Activated CD8-positive, alpha-beta memory T cell treated with anti-CD3 and anti-CD28 coated beads, Interleukin-2, amount 10 ng/mL, durations not matched to agents 7 days and 5 days (primary cell): ENCODE measurements at regions not wholly inside any gene's neighbourhood (a gene's known extent, or its start where the extent isn't known, plus 50 kb on each side); places are given as distances from the start of the nearest gene placed in this dataset.
A peak's percentile ranks its signal among the peaks of the same experiment; 100 is the strongest.

Experiments
- ATAC-seq: fragments of 150-1000 bp; cut with Tn5 transposase; one replicate; pipeline ENCODE4 v1.10.0; 2021; ENCODE audit warnings: moderate library complexity
- CTCF ChIA-PET: fragments of 350-600 bp; sonication (Branson Sonifier 250); formaldehyde crosslinking; loops from one replicate; lab custom pipeline; 2021; ENCODE audit warnings: antibody characterized with exemption; lab: Charles Lee
- DNase-seq: peaks from one replicate; pipeline ENCODE4 v3.0.0-alpha.2; 2020
- H3K27ac Mint-ChIP-seq: one replicate; pipeline ENCODE4 v1.8.0; 2021; ENCODE audit warnings: mild to moderate bottlenecking, mixed read lengths
- H3K27me3 Mint-ChIP-seq: one replicate; pipeline ENCODE4 v1.8.0; 2021; ENCODE audit warnings: mixed read lengths
- H3K36me3 Mint-ChIP-seq: one replicate; pipeline ENCODE4 v1.8.0; 2021; ENCODE audit warnings: mild to moderate bottlenecking, mixed read lengths
- H3K4me1 Mint-ChIP-seq: one replicate; pipeline ENCODE4 v1.8.0; 2021; ENCODE audit warnings: mixed read lengths
- H3K4me3 Mint-ChIP-seq: one replicate; pipeline ENCODE4 v1.8.0; 2021; ENCODE audit warnings: mild to moderate bottlenecking, moderate library complexity, mixed read lengths
- H3K9me3 Mint-ChIP-seq: one replicate; pipeline ENCODE4 v1.8.0; 2022; ENCODE audit warnings: low read depth, mixed read lengths

DNA sequence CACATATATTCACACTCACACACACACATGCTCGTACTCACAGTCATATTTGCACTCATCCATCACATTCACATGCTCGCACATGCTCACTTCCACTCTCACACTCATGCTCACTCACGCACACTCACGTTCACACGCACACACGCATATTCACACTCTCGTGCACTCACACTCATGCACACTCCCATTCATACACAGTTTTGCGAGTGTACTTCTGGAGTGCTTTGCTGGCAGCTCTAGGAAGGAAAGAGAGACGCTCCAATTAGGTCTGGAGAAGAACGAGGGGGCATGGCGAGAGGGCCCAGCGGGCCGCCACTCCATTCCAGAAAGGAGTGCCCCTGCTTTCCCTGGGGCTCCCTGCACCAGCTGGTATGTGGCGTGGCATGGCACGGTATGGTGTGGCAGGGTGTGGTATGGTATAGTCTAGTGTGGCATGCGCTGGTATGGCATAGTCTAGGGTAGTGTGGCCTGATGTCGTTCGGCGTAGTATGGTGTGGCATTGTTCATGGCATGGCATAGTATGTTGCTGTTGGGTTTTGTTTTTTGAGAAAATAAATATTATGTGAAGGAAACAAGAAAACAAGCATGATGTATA lies 216.8 kb upstream of the CDYL start:
- Mint-ChIP-seq H3K36me3 (no peaks in the 10 kb centered on the region), H3K4me1 (no peaks in the 10 kb centered on the region), H3K27ac (no peak overlapping the region), H3K4me3 (no peak overlapping the region), H3K27me3 (peaks cover 4% of the 10 kb centered on the region), H3K9me3 (no peaks in the 10 kb centered on the region)
- ATAC-seq (no peak), DNase-seq (no peak)
- CTCF ChIA-PET: no interaction called here

DNA sequence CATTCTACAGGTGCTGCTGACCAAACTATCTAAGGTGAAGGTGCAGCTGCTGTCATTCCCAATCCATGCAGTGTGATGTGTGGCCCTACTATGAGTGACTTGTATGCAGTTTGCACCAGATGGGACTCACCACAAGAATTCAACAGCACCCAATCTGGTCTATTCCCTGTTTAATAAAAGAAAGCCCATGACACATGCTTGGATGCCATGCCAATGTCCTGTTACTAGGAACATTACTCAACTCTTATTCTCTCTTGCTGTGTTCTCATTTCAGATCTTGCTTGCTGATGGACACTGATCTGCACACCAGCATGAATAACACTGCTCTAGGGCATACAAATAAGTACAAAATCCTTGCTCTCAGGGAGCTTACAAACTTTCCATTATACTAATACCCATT lies 221.6 kb upstream of the CDYL start:
- peaks cover 6% of the 10 kb centered on the region for H3K4me1 Mint-ChIP-seq
- DNase-seq (no peak), ATAC-seq (no peak)
- no peaks in the 10 kb centered on the region for H3K9me3 Mint-ChIP-seq
- CTCF ChIA-PET: no interaction called here
- no peaks in the 10 kb centered on the region for H3K36me3 Mint-ChIP-seq
- H3K4me3 Mint-ChIP-seq: no peak overlapping the region
- H3K27ac Mint-ChIP-seq: no peak overlapping the region
- H3K27me3 Mint-ChIP-seq: peaks cover 14% of the 10 kb centered on the region

DNA sequence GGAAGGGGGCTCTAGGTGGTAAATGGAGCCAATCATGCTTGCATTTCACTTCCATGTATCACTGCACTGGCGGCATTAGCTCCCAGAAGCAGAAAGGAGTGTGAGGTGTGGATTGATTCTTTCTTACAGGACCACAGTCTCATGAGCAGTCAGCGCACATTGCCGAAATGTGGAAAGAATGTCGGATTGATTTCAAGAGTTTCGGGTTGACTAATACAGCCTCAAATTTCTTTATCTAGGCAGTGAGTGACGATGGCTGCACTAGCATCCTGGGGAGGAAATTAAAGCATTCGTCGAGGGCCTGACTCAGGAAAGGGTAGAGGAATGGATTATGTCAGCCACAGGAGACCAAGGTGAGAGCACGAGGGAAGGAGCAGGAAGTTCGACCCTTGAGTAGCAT lies 222.8 kb upstream of the CDYL start:
- Mint-ChIP-seq H3K4me3 (no peak overlapping the region), H3K36me3 (no peaks in the 10 kb centered on the region), H3K4me1 (peaks cover 6% of the 10 kb centered on the region), H3K9me3 (no peaks in the 10 kb centered on the region), H3K27ac (no peak overlapping the region), H3K27me3 (peaks cover 14% of the 10 kb centered on the region)
- DNase-seq: no peak
- CTCF ChIA-PET: no interaction called here
- peak; percentile 55 for ATAC-seq

DNA sequence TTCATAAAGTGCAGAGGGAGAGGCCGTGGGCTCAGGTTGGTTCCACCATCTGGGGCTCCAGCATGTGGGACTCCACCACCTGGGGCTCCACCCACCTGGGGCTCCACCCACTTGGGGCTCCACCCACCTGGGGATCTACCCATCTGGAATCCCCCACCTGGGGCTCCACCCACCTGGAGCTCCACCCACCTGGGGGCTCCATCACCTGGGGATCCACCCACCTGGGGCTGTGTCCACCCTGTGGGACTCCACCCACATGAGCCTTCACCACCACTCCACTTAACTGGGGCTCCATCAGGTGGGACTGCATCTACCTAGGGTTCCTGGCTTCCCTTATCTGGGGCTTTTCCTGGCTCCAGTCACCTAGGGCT lies 226.0 kb upstream of the CDYL start:
- Mint-ChIP-seq H3K4me1 (peaks cover 6% of the 10 kb centered on the region), H3K9me3 (no peaks in the 10 kb centered on the region), H3K27me3 (peaks cover 20% of the 10 kb centered on the region), H3K36me3 (no peaks in the 10 kb centered on the region), H3K4me3 (no peak overlapping the region), H3K27ac (no peak overlapping the region)
- CTCF ChIA-PET: no interaction called here
- ATAC-seq (no peak), DNase-seq (no peak)

DNA sequence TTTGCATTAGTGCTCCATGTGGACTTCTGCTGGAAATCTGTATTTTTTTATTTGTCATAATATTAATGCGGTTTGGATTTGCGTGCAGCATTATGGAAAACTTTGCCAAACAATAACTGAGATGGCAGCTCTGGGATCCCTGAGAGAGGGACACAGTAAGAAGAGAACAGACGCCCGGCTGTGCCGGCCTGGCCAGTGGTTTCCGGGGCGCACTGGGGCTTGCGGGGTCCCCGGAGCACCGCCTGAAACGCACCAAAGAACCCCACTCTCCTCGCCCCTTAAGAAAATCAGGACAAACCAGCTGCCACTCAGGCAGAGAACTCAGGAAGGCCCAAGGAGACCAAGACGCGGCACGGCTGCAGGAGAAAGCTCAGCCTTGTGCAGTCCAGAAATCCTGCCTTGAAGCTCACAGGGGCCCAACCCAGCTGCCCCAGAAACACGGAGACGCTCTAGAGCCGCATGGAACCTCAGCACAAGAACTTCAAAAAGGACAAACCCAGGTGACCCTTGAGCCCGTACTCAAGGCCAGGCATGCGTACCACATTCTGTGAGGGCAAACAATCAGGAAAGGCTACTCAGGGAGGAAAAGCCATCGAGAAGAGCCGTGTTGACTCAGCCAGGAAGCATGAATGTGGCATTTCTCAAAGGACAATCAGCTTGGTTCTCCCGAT lies 226.5 kb upstream of the CDYL start:
- DNase-seq (no peak), ATAC-seq (no peak)
- H3K36me3 Mint-ChIP-seq: no peaks in the 10 kb centered on the region
- no peak overlapping the region for H3K27ac Mint-ChIP-seq
- CTCF ChIA-PET: no interaction called here
- H3K4me1 Mint-ChIP-seq: peaks cover 6% of the 10 kb centered on the region
- no peaks in the 10 kb centered on the region for H3K9me3 Mint-ChIP-seq
- H3K27me3 Mint-ChIP-seq: peaks cover 21% of the 10 kb centered on the region
- H3K4me3 Mint-ChIP-seq: no peak overlapping the region

DNA sequence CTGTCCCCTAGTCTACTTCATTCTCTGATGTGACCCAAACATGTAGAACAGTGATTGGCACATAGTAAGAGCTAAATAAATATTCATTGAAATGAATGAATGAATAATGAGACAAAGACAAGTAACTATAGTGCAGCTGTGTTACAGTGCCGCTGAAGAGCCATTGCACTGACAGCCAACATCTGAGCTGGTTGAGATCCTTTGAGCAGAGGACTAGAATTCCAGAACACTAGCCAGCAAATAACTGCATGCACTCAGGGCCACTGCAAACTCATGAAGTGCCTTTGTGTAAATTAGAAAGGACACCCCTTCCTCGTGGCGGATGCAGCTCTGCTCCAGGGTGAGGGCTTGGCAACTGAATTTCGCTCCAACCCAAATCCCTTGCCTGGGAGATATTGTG lies 230.3 kb upstream of the CDYL start:
- Mint-ChIP-seq H3K27ac (no peak overlapping the region), H3K27me3 (peaks cover 20% of the 10 kb centered on the region), H3K36me3 (no peaks in the 10 kb centered on the region), H3K9me3 (no peaks in the 10 kb centered on the region), H3K4me1 (no peaks in the 10 kb centered on the region), H3K4me3 (no peak overlapping the region)
- no peak for DNase-seq
- no peak for ATAC-seq
- CTCF ChIA-PET: no interaction called here

DNA sequence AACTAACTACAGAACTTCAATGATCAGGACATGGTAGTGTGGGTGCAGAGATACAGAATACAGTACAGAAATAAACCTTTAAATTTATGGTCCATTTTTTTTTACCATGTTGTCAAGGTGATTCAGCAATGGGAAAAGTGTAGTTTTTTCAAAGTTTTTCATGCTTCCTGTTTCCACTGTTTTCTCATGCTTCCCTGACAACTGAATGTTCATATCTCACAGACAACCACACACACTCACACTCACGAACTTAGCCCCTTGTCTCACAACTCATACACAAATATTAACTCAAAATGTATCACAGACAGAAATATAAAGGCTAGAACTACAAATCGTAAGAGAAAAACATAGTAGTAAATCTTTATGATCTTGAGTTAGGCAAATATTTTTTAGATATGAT lies 232.6 kb upstream of the CDYL start:
- Mint-ChIP-seq H3K36me3 (no peaks in the 10 kb centered on the region), H3K27me3 (peaks cover 20% of the 10 kb centered on the region), H3K27ac (no peak overlapping the region), H3K4me1 (no peaks in the 10 kb centered on the region), H3K9me3 (no peaks in the 10 kb centered on the region), H3K4me3 (no peak overlapping the region)
- DNase-seq (no peak), ATAC-seq (no peak)
- CTCF ChIA-PET: no interaction called here

DNA sequence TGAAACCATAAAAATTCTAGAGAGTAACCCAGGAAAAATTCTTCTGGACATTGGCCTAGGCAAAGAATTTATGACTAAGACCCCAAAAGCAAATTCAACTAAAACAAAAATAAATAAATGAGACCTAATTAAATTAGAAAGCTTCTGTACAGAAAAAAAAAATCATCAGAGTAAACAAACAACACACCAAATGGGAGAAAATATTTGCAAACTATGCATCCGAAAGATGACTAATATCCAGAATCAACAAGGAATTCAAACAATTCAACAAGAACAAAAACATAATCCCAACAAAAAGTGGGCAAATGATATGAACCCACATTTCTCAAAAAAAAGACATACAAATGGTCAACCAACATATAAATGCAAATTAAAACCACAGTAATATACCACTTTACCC lies 242.6 kb upstream of the CDYL start:
- peaks cover 5% of the 10 kb centered on the region for H3K9me3 Mint-ChIP-seq
- DNase-seq: no peak
- ATAC-seq: no peak
- H3K27me3 Mint-ChIP-seq: peaks cover 35% of the 10 kb centered on the region
- CTCF ChIA-PET: no interaction called here
- H3K4me1 Mint-ChIP-seq: no peaks in the 10 kb centered on the region
- H3K27ac Mint-ChIP-seq: no peak overlapping the region
- H3K36me3 Mint-ChIP-seq: no peaks in the 10 kb centered on the region
- no peak overlapping the region for H3K4me3 Mint-ChIP-seq

DNA sequence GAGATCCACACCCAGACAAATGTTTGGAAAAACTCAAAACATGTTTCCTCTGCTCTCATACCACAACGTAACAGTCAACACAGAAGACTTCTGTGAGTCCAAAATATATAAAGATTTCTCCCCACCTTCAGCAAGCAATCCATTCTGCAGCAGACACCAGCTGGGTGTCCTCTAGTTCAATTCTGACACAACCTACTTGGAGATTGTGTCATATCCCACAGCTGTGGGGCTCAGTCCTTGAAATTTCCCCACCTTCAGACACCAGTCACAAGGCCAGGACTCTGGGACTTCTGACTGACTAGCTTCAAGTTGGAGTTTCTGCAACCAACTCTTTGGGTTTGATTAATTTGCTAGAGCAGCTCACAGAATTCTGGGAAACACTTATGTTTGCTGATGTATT lies 244.8 kb upstream of the CDYL start:
- ATAC-seq: no peak
- Mint-ChIP-seq H3K4me3 (no peak overlapping the region), H3K27ac (no peak overlapping the region), H3K4me1 (no peaks in the 10 kb centered on the region), H3K27me3 (peaks cover 43% of the 10 kb centered on the region), H3K36me3 (no peaks in the 10 kb centered on the region), H3K9me3 (peaks cover 5% of the 10 kb centered on the region)
- DNase-seq: no peak
- CTCF ChIA-PET: no interaction called here

DNA sequence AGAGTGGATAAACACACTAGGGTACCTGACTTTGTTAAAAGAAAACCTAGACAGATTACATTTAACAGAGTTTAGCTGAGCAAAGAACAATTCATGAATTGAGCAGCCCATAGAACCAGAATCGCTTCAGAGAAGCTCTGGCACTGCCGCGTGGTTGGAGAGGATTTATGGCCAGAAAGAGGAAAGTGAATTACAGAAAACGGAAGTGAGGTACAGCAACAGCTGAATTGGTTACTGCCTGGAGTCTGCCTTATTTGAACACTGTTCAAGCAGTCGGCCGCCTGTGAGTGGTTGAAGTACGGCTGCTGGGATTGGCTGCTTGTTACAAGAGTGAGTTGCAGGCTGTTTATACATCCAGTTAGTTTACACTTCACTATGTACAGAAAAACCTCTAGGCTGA lies 253.8 kb upstream of the CDYL start:
- Mint-ChIP-seq H3K36me3 (no peaks in the 10 kb centered on the region), H3K9me3 (no peaks in the 10 kb centered on the region), H3K4me1 (no peaks in the 10 kb centered on the region), H3K4me3 (no peak overlapping the region), H3K27me3 (peaks cover 31% of the 10 kb centered on the region), H3K27ac (no peak overlapping the region)
- ATAC-seq: no peak
- CTCF ChIA-PET: no interaction called here
- no peak for DNase-seq

DNA sequence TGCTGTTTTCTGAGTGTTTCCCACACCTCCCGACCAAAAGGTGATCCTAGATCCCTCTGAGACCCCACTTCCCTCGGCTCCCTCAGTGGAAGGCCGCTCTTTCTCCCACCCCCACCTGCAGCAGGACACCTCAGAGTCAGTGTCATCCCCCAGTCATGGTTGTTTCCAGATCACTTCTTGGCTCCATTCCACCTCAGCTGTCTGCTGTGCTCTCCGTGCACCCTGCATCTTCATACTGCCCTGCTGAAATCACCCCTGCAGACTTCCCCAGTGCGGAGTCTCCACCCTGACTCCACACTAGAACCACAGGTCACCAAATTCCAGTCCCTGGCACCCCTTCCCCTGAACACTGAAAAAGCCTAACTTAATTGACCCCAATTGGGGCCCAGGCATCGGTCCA lies 255.1 kb upstream of the CDYL start:
- CTCF ChIA-PET: no interaction called here
- ATAC-seq: no peak
- no peak for DNase-seq
- Mint-ChIP-seq H3K4me3 (no peak overlapping the region), H3K27me3 (peaks cover 21% of the 10 kb centered on the region), H3K9me3 (no peaks in the 10 kb centered on the region), H3K27ac (no peak overlapping the region), H3K4me1 (no peaks in the 10 kb centered on the region), H3K36me3 (no peaks in the 10 kb centered on the region)

DNA sequence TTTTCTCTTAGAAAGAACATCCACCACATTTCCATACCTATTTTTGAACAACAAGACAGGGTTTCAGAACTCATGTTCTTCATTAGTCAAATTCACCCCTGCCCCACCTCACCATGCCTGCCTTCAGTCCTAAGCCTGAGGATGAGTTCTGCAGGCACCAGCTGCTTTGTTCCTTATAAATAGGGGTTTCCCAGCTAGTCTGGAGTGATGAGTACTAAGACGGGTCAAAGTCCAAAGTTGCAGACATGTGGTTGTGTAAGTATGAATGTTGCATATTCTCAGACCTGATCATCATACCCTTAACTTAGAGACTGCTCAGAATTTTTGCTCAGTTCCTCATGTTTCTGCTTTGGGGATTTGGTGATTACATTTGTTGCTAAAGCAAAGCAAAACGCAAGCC lies 257.7 kb upstream of the CDYL start:
- DNase-seq (no peak), ATAC-seq (no peak)
- Mint-ChIP-seq H3K4me1 (no peaks in the 10 kb centered on the region), H3K4me3 (no peak overlapping the region), H3K36me3 (no peaks in the 10 kb centered on the region), H3K27me3 (peaks cover 14% of the 10 kb centered on the region), H3K27ac (no peak overlapping the region), H3K9me3 (no peaks in the 10 kb centered on the region)
- CTCF ChIA-PET: no interaction called here

DNA sequence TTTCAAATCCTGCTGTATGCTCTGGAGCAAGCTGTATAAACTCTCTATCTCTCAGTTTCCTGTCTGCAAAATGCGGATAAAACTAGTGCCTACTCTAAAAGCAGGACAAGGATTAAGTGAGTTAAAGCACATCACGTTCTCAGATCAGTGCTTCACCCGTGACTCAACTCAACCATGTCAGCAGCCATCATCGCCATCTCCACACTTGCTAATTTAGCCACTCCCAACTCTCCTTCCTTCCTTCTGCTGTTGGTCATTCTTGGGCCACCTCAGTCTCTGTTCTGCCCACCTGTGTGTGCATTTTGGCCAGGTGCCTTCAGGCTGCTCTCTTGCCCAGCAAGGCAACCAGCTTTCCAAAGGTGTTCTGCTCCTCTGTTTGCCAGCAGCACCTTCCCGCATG lies 260.0 kb upstream of the CDYL start:
- CTCF ChIA-PET: no interaction called here
- Mint-ChIP-seq H3K4me3 (no peak overlapping the region), H3K27me3 (peaks cover 3% of the 10 kb centered on the region), H3K27ac (no peak overlapping the region), H3K4me1 (no peaks in the 10 kb centered on the region), H3K36me3 (no peaks in the 10 kb centered on the region), H3K9me3 (no peaks in the 10 kb centered on the region)
- DNase-seq: no peak
- no peak for ATAC-seq

DNA sequence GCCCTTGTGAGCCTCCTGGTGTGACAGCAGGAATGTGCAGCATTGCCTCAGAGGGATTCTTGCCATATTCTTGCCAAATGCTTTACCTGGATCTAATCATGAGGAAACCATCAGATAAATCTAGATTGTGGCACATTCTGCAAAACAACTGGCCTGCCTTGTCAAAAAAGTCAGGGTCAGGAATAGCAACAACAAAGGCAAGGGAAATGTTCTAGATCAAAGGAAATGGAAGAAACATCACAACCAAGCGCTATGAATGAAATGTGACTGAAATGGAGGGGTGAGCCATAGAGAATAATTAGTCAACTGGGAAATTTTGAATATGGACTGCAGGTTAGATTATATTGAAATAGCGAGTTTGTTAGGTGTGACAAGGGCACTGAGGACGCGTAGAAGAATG lies 262.6 kb upstream of the CDYL start:
- CTCF ChIA-PET: no interaction called here
- no peaks in the 10 kb centered on the region for H3K36me3 Mint-ChIP-seq
- no peak for ATAC-seq
- no peaks in the 10 kb centered on the region for H3K9me3 Mint-ChIP-seq
- no peaks in the 10 kb centered on the region for H3K27me3 Mint-ChIP-seq
- no peak overlapping the region for H3K27ac Mint-ChIP-seq
- no peak for DNase-seq
- H3K4me3 Mint-ChIP-seq: no peak overlapping the region
- no peaks in the 10 kb centered on the region for H3K4me1 Mint-ChIP-seq

DNA sequence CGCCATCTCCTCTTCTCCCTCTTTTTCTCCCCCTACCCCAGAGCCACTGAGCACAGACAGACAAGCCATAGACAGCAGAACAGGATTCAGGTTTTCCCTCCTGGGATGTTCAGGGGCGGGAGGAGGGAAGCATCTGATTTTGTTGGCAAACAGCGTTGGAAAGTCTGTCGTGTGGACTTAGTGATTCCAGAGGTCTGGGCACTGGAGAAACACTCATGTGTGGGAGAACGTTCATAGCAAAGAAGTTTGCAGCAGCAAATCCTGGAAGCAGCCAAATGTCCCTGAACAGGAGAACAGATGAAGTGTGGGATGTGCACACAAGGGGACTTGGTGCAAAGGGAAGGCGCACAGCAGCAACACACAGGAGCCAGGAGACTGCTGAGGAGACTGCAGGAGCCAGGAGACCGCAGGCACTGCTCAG lies 264.1 kb upstream of the CDYL start:
- Mint-ChIP-seq H3K36me3 (no peaks in the 10 kb centered on the region), H3K27ac (no peak overlapping the region), H3K4me3 (no peak overlapping the region), H3K27me3 (no peaks in the 10 kb centered on the region), H3K4me1 (no peaks in the 10 kb centered on the region), H3K9me3 (no peaks in the 10 kb centered on the region)
- DNase-seq: no peak
- CTCF ChIA-PET: no interaction called here
- no peak for ATAC-seq
